ENCODE measurements at regions not wholly inside any gene's neighbourhood (a gene's known extent, or its start where the extent isn't known, plus 50 kb on each side); places are given as distances from the start of the nearest gene placed in this dataset.

- Mint-ChIP-seq H3K4me1 (ENCODE audit: low read depth, unreplicated experiment) (no peaks in the 10 kb centered on the region), H3K9me3 (ENCODE audit: unreplicated experiment) (peaks cover 15% of the 10 kb centered on the region), H3K4me3 (ENCODE audit: unreplicated experiment) (no peak overlapping the region), H3K36me3 (ENCODE audit: low read depth, unreplicated experiment) (no peaks in the 10 kb centered on the region), H3K27ac (ENCODE audit: unreplicated experiment) (no peak overlapping the region), H3K27me3 (ENCODE audit: low read depth, unreplicated experiment) (peaks cover 25% of the 10 kb centered on the region)
- Histone ChIP-seq H3K27ac (ENCODE audit: low read depth, low read length) (no peak overlapping the region), H3K27me3 (ENCODE audit: insufficient read depth, low read length) (no peaks in the 10 kb centered on the region), H3K4me3 (ENCODE audit: insufficient read depth, low read depth, low read length) (no peak overlapping the region), H3K4me1 (ENCODE audit: insufficient read depth, low read length) (no peaks in the 10 kb centered on the region), H3K9me3 (ENCODE audit: insufficient read depth, low read depth, low read length) (no peaks in the 10 kb centered on the region), H3K79me2 (ENCODE audit: insufficient read depth, low read length) (no peaks in the 10 kb centered on the region), H4K20me1 (ENCODE audit: insufficient read depth, low read length) (no peaks in the 10 kb centered on the region), H3K9ac (ENCODE audit: low read length) (no peak overlapping the region), H3K36me3 (ENCODE audit: insufficient read depth, low read length) (no peaks in the 10 kb centered on the region), H2AFZ (ENCODE audit: low read depth, low read length) (no peak overlapping the region), H3K4me2 (ENCODE audit: low read length) (no peak overlapping the region)
- FAIRE-seq (no peak), DNase-seq (ENCODE audit: low read depth) (no peak)
- TF ChIP-seq, protein P1, sequence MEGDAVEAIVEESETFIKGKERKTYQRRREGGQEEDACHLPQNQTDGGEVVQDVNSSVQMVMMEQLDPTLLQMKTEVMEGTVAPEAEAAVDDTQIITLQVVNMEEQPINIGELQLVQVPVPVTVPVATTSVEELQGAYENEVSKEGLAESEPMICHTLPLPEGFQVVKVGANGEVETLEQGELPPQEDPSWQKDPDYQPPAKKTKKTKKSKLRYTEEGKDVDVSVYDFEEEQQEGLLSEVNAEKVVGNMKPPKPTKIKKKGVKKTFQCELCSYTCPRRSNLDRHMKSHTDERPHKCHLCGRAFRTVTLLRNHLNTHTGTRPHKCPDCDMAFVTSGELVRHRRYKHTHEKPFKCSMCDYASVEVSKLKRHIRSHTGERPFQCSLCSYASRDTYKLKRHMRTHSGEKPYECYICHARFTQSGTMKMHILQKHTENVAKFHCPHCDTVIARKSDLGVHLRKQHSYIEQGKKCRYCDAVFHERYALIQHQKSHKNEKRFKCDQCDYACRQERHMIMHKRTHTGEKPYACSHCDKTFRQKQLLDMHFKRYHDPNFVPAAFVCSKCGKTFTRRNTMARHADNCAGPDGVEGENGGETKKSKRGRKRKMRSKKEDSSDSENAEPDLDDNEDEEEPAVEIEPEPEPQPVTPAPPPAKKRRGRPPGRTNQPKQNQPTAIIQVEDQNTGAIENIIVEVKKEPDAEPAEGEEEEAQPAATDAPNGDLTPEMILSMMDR (IDR thresholded peaks at IDR 0.05; ENCODE audit: insufficient read depth, low read depth, low read length): no peak
- TF ChIP-seq EZH2 (IDR thresholded peaks at IDR 0.05; ENCODE audit: insufficient read depth, low read length): no peak
These were observed 364.7 kb downstream of the PTPRU start for GRCh38 chr1:29601021-29601420.

DNA sequence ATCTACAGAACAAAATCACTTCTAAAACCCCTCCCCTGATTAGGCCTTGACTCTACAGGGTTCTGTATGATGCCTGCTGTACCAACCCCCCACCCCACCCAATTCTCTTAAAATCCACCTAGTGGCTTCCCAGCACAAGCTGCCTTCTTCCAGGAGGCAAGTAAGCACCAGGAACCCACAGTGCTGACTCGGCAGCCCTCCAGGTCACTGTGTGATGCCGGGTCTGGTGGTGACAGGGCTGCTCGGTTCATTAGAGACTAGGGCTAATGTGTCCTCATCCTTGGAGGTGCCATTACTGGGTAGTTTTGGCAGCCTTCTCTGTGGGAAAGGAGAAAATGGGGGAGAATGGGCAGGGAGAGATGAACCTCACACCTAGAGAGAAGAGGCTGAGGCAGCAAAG lies 363.5 kb downstream of the PTPRU start:
- no peaks in the 10 kb centered on the region for H3K36me3 Mint-ChIP-seq (ENCODE audit: low read depth, unreplicated experiment)

DNA sequence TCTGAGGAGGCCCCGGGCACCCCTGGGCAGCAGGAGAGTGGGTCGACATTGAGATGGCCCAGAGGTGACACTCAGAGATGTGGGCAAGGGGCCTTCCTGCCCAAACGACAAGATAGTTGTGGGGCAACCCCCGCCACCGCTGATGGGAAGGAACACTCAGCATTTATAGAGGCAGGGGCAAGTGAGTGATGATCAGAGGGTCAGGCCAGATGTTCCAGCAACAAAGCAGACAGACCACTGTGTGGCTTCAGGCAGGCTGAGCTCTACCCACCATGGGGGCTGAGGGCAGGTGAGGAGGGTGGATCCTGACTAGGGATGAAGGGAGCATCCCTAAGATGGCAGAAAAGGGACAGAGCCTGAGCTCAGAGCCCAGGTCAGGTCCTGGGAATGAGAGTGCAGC lies 362.7 kb downstream of the PTPRU start:
- no peak overlapping the region for H2AFZ ChIP-seq (ENCODE audit: low read depth, low read length)
- FAIRE-seq (no peak), DNase-seq (ENCODE audit: low read depth) (no peak)
- peaks cover 5% of the 10 kb centered on the region for H3K9me3 Mint-ChIP-seq (ENCODE audit: unreplicated experiment)
- no peaks in the 10 kb centered on the region for H3K4me1 Mint-ChIP-seq (ENCODE audit: low read depth, unreplicated experiment)
- H3K4me2 ChIP-seq (ENCODE audit: low read length): no peak overlapping the region
- TF ChIP-seq, protein P1 (IDR thresholded peaks at IDR 0.05; ENCODE audit: insufficient read depth, low read depth, low read length): no peak
- TF ChIP-seq EZH2 (IDR thresholded peaks at IDR 0.05; ENCODE audit: insufficient read depth, low read length): no peak
- H3K79me2 ChIP-seq (ENCODE audit: insufficient read depth, low read length): no peaks in the 10 kb centered on the region
- no peak overlapping the region for H3K9ac ChIP-seq (ENCODE audit: low read length)
- no peak overlapping the region for H3K4me3 ChIP-seq (ENCODE audit: insufficient read depth, low read depth, low read length)
- no peak overlapping the region for H3K4me3 Mint-ChIP-seq (ENCODE audit: unreplicated experiment)
- H3K36me3 Mint-ChIP-seq (ENCODE audit: low read depth, unreplicated experiment): no peaks in the 10 kb centered on the region
- no peaks in the 10 kb centered on the region for H3K4me1 ChIP-seq (ENCODE audit: insufficient read depth, low read length)
- no peak overlapping the region for H3K27ac ChIP-seq (ENCODE audit: low read depth, low read length)
- no peaks in the 10 kb centered on the region for H4K20me1 ChIP-seq (ENCODE audit: insufficient read depth, low read length)
- H3K36me3 ChIP-seq (ENCODE audit: insufficient read depth, low read length): no peaks in the 10 kb centered on the region
- peaks cover 25% of the 10 kb centered on the region for H3K27me3 Mint-ChIP-seq (ENCODE audit: low read depth, unreplicated experiment)
- no peak overlapping the region for H3K27ac Mint-ChIP-seq (ENCODE audit: unreplicated experiment)
- H3K27me3 ChIP-seq (ENCODE audit: insufficient read depth, low read length): no peaks in the 10 kb centered on the region
- no peaks in the 10 kb centered on the region for H3K9me3 ChIP-seq (ENCODE audit: insufficient read depth, low read depth, low read length)

More for the DNA sequence above, 363.5 kb downstream of the PTPRU start:
- FAIRE-seq (no peak), DNase-seq (ENCODE audit: low read depth) (no peak)
- Histone ChIP-seq H3K27me3 (ENCODE audit: insufficient read depth, low read length) (no peaks in the 10 kb centered on the region), H3K9me3 (ENCODE audit: insufficient read depth, low read depth, low read length) (no peaks in the 10 kb centered on the region), H3K27ac (ENCODE audit: low read depth, low read length) (no peak overlapping the region), H3K36me3 (ENCODE audit: insufficient read depth, low read length) (no peaks in the 10 kb centered on the region), H3K4me3 (ENCODE audit: insufficient read depth, low read depth, low read length) (no peak overlapping the region), H3K79me2 (ENCODE audit: insufficient read depth, low read length) (no peaks in the 10 kb centered on the region), H3K9ac (ENCODE audit: low read length) (no peak overlapping the region), H3K4me1 (ENCODE audit: insufficient read depth, low read length) (no peaks in the 10 kb centered on the region), H2AFZ (ENCODE audit: low read depth, low read length) (no peak overlapping the region), H3K4me2 (ENCODE audit: low read length) (no peak overlapping the region), H4K20me1 (ENCODE audit: insufficient read depth, low read length) (no peaks in the 10 kb centered on the region)
- H3K4me3 Mint-ChIP-seq (ENCODE audit: unreplicated experiment): no peak overlapping the region
- H3K4me1 Mint-ChIP-seq (ENCODE audit: low read depth, unreplicated experiment): no peaks in the 10 kb centered on the region
- peaks cover 25% of the 10 kb centered on the region for H3K27me3 Mint-ChIP-seq (ENCODE audit: low read depth, unreplicated experiment)
- H3K27ac Mint-ChIP-seq (ENCODE audit: unreplicated experiment): no peak overlapping the region
- H3K9me3 Mint-ChIP-seq (ENCODE audit: unreplicated experiment): peaks cover 11% of the 10 kb centered on the region
- TF ChIP-seq, protein P1 (IDR thresholded peaks at IDR 0.05; ENCODE audit: insufficient read depth, low read depth, low read length): no peak
- no peak for TF ChIP-seq EZH2 (IDR thresholded peaks at IDR 0.05; ENCODE audit: insufficient read depth, low read length)
